ENCODE measurements at regions not wholly inside any gene's neighbourhood (a gene's known extent, or its start where the extent isn't known, plus 50 kb on each side); places are given as distances from the start of the nearest gene placed in this dataset.

DNA sequence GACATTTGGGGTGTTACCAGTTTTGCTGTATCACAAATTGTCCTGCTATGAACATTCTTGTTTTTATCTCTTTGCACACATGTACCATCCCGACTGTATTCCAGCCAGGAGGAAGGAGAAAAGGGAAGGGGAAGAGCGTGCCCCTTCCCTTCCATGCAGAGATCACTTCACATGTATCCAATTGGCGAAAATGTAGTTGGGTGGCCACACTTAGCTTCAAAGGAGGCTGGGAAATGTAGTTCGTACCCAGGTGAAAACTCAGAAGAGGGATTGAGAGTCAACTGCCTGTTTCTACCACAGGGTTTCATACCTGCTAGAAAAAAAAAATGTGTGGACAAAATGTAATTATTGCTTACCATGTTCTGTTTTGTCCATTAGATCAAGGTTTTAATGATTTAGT, 189.1 kb upstream of the PELI2 start:
- TF ChIP-seq POLR2AphosphoS5 (IDR thresholded peaks at IDR 0.05), result no peak
- TF ChIP-seq CTCF (IDR thresholded peaks at IDR 0.05), result no peak
